ENCODE measurements at regions not wholly inside any gene's neighbourhood (a gene's known extent, or its start where the extent isn't known, plus 50 kb on each side); places are given as distances from the start of the nearest gene placed in this dataset.
"Not testable (repeated sequence)": the region's sequence is repeated elsewhere in the genome, so short reads cannot be mapped to it uniquely, and the experiment has no call there.

GRCh38 chr2:16383411-16383810 lies 282.2 kb downstream of the CYRIA start:
- no peak overlapping the region for H3K4me3 ChIP-seq (ENCODE audit: low read depth, low read length)
- TF ChIP-seq MAX (IDR thresholded peaks at IDR 0.05; ENCODE audit: low read depth, low read length) (no peak), MYC (IDR thresholded peaks at IDR 0.05; ENCODE audit: low read depth, low read length) (no peak), CTCF (IDR thresholded peaks at IDR 0.05; ENCODE audit: low read depth, low read length) (no peak), POLR2A (IDR thresholded peaks at IDR 0.05; ENCODE audit: extremely low read depth, insufficient read length) (no peak)
- no peak for DNase-seq (ENCODE audit: low read depth)

GRCh38 chr2:16382451-16382850 lies 283.2 kb downstream of the CYRIA start:
- H3K4me3 ChIP-seq (ENCODE audit: low read depth, low read length) = no peak overlapping the region
- DNase-seq (ENCODE audit: low read depth) = no peak
- TF ChIP-seq MYC (IDR thresholded peaks at IDR 0.05; ENCODE audit: low read depth, low read length) (no peak), MAX (IDR thresholded peaks at IDR 0.05; ENCODE audit: low read depth, low read length) (no peak), POLR2A (IDR thresholded peaks at IDR 0.05; ENCODE audit: extremely low read depth, insufficient read length) (no peak), CTCF (IDR thresholded peaks at IDR 0.05; ENCODE audit: low read depth, low read length) (no peak)

GRCh38 chr2:16381511-16381910 lies 284.1 kb downstream of the CYRIA start:
- no peak overlapping the region for H3K4me3 ChIP-seq (ENCODE audit: low read depth, low read length)
- no peak for TF ChIP-seq CTCF (IDR thresholded peaks at IDR 0.05; ENCODE audit: low read depth, low read length)
- DNase-seq (ENCODE audit: low read depth) = no peak

GRCh38 chr2:16379901-16380300 lies 285.7 kb downstream of the CYRIA start:
- H3K4me3 ChIP-seq (ENCODE audit: low read depth, low read length); DNase-seq (ENCODE audit: low read depth): not testable (repeated sequence)

GRCh38 chr2:16379061-16379460 lies 286.6 kb downstream of the CYRIA start:
- not testable (repeated sequence) for DNase-seq (ENCODE audit: low read depth); H3K4me3 ChIP-seq (ENCODE audit: low read depth, low read length)

GRCh38 chr2:16378031-16378430 lies 287.6 kb downstream of the CYRIA start:
- no peak for DNase-seq (ENCODE audit: low read depth)
- H3K4me3 ChIP-seq (ENCODE audit: low read depth, low read length) = no peak overlapping the region
- TF ChIP-seq POLR2A (IDR thresholded peaks at IDR 0.05; ENCODE audit: extremely low read depth, insufficient read length) = no peak
- TF ChIP-seq MYC (IDR thresholded peaks at IDR 0.05; ENCODE audit: low read depth, low read length) = no peak
- TF ChIP-seq CTCF (IDR thresholded peaks at IDR 0.05; ENCODE audit: low read depth, low read length) = no peak
- TF ChIP-seq MAX (IDR thresholded peaks at IDR 0.05; ENCODE audit: low read depth, low read length) = no peak

- DNase-seq (ENCODE audit: low read depth) = no peak
- no peak overlapping the region for H3K4me3 ChIP-seq (ENCODE audit: low read depth, low read length)
- TF ChIP-seq MAX (IDR thresholded peaks at IDR 0.05; ENCODE audit: low read depth, low read length) (no peak), MYC (IDR thresholded peaks at IDR 0.05; ENCODE audit: low read depth, low read length) (no peak), CTCF (IDR thresholded peaks at IDR 0.05; ENCODE audit: low read depth, low read length) (no peak), POLR2A (IDR thresholded peaks at IDR 0.05; ENCODE audit: extremely low read depth, insufficient read length) (no peak)
Measured at GRCh38 chr2:16375981-16376380, 289.7 kb downstream of the CYRIA start.

Data from NB4 (cell line).